Hematopoietic multipotent progenitor cell treated with erythropoietin and hydrocortisone succinate and interleukin-3 and kit ligand, for 4 days (in vitro differentiated cells): ENCODE measurements at regions not wholly inside any gene's neighbourhood (a gene's known extent, or its start where the extent isn't known, plus 50 kb on each side); places are given as distances from the start of the nearest gene placed in this dataset.
"Not testable (repeated sequence)": the region's sequence is repeated elsewhere in the genome, so short reads cannot be mapped to it uniquely, and the experiment has no call there.

Experiments used
- DNase-seq: peaks from one replicate; pipeline ENCODE4 v3.0.0-alpha.2; 2015

- DNase-seq, result peak; percentile 54
Measured at GRCh38 chr14:23694949-23695663, 58.9 kb downstream of the DHRS2 start.

DNA sequence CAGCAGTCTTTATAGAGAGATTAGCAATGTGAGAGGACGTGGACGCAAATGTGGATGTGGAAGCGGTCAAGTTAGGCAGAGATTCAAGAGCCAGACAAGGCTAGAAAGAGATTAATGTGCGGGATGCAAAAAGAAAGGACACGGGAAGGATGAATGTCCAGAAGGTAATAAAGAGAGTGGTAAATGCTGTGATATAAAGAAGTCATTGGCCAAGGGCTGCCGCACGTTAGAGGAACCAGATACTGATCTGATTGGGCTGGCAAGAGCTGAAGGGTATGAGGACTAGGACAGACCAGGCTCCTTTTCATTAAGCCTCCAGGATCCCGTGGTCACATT lies 59.5 kb downstream of the DHRS2 start:
- DNase-seq, result no peak

DNA sequence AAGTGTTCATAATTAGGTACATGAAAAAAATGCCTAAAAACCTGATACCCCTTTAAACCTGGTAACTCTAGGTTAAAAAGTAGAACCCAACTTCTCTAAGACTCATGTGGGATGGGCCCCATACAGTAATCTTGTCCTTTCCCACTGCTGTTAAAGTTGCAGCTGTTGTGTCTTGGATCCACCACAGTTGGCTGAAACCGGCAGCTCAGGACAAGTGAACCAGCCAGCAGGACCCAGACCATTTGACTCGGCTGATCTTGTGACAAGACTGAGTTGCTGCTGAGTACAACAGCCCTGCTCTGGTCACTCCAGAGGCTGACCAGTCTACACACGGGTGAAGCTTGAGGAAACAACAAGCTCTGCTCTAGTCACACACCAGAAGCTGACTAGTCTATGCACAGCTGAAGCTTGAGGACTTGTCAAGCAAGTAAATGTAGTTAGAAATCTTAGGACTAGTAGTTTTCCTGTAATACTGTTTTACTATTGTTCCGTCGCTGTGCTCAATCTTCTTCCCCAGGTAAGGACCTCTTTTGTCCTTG lies 60.6 kb downstream of the DHRS2 start:
- DNase-seq, result no peak

- DNase-seq, result peak; percentile 83
Measured at GRCh38 chr14:23697680-23698079, 61.5 kb downstream of the DHRS2 start.

DNA sequence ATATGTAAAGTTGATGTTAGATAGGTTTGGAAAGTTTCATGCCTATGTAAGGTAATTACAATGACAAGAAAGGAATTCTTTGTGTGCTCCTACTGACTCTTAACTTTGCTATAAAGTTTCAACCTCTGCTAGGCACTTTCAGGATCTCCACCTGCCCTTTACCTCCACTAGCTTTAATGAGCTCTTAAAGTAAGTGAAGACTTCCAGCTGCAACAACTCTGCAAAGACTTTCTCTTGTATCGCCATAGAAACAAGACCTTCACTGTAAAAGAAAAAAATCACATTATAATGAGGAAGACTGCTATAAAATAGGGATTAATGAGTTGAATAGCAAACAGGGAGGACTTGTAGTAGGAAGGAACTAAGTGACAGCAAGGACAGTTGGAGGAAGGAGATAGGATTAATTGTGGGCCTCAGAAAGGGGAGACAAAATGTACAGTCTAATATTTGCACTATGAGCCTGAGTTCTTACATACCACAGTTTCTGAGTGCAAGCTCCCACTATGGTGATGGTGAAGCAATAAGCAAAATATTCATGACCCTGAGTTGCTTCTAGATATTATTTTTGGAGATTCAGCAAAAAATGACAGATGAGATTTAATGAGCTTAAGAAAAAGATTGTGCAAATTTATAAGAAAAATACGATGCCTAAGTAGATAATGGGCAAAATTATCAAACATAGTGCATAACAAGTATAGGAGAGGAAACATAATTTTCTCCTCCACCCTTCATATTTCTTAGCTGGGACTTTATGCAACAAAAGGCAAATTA lies 66.7 kb downstream of the DHRS2 start:
- DNase-seq, result peak; percentile 15

GRCh38 chr14:23704890-23705289 lies 68.7 kb downstream of the DHRS2 start:
- peak; percentile 31 for DNase-seq

DNA sequence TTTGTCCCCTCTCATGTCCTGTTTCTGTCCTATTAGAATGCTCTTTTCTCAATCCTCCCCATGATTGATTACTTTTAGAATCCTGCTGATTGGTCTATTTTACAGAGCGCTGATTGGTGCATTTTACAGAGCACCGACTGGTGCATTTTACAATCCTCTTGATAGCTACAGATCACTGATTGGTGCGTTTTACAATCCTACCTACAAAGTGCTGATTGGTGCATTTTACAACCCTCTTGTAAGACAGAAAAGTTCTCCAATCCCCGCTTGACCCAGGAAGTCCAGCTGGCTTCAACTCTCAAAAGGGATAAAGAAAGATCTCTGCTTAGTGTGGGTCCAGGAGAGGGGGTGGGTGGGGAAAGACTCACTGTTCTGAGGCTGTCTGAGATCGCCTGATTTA lies 71.3 kb downstream of the DHRS2 start:
- no peak for DNase-seq

DNA sequence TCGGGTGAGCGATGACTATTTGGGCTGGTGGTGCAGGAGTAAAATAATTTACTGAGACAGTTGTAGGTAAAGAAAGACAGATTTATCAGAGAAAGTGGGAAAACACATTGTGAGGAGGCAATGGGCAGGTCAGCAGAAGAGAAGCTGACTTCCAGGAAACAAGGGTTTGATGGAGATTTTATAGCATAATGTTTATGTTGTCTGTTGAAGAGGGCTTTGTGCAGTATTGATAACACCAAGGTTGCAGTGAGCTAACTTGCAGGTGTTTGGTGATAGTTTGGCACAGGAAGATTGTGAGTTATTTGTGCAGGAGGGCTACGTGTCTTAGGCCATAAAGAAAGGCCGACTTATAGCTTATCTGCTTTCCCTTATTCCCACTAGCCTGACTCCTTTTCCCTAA lies 72.2 kb downstream of the DHRS2 start:
- DNase-seq, result no peak

GRCh38 chr14:23709923-23710322 lies 73.8 kb downstream of the DHRS2 start:
- DNase-seq, result no peak

DNA sequence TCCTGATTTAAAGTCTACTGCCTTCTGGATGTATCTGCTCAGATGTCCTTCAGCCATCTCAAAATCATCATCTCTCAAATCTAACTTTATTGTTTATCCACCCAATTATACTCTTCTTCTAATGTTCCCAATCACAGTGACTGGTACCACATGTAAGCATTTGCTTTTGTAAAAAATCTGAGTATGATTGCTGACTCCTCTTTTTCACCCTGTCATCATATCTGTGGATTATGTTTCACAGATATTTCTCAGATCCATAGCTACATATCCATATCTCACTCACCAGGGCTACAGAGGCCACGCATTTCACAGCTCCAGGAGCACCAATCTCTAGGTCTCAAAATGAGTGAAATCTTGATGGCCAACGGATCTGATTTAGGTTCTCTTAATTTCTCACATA lies 76.1 kb downstream of the DHRS2 start:
- no peak for DNase-seq

GRCh38 chr14:23719225-23719985 lies 83.2 kb downstream of the DHRS2 start:
- DNase-seq, result no peak

DNA sequence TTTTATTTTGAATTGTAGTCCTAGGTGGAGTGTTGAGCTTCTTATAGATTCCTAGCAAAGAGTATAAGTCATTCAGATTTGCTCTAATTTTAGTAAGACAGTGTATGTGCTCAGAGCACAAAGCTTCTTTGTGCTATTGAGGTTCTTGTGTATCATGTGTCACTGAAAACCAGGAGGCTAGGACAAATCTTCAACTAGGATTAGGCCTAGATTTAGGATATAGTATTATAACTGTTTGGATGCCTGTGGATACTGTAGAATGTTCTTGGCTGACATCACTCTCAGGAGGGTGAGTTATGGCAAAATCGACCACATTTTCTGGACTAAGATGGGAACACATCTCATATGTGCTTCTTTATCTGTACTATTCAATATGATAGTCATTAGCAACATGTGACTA lies 86.5 kb downstream of the DHRS2 start:
- DNase-seq, result no peak

DNA sequence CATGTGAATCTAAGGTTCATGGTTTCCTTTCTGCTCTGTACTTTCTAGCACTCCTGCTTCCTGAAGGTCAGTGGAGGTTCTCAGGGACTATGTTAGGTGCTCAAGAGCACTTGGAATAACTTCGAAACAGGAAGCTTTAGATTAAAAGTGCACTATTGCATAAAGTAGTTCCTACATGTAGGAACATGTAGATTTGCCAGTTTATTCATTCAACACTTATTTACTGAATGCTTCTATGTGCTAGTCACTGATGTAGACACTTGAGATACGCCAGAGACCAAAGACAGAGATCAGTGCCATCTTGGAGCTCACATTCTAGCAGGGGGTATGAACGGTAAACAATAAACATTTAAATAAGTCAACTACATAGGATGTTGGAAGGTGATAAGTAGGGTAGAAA lies 87.7 kb downstream of the DHRS2 start:
- no peak for DNase-seq

- DNase-seq, result no peak
Measured at GRCh38 chr14:23725528-23725927, 89.4 kb downstream of the DHRS2 start.

DNA sequence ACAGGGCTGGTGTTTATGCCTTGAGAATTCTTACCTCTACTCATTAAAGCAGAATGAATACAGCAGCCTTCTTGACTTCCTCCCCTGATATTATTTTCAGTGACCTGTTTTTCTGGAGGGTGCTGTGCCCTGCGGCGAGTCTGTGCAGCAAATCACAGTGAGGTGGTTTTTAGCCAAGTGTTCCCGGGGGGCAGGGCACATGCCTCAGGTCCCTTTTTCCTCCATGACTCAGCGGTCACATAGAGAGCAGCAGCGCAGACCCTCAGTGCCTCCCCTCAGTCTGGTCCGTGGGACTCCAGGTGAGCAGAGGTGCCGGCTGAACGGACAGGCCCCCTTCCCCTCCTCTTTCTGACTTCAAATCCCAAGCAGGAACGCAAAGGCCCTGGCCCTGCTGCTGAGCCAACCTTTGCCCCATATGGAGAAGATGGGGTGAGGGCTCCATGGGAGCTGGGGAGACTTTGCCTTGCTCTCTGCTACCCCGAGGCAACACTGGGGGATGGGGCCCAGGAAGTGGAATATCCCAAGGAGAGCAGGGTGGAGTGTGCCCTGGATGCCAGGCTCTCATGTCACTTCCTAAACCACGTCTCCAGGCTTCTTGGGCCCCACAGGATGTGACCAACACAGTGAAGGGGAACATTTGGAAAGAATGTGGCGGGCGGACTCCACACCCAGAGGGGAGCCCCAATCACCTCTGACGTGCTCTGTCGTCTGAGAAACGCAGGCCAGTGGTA lies 90.0 kb downstream of the DHRS2 start:
- no peak for DNase-seq

DNA sequence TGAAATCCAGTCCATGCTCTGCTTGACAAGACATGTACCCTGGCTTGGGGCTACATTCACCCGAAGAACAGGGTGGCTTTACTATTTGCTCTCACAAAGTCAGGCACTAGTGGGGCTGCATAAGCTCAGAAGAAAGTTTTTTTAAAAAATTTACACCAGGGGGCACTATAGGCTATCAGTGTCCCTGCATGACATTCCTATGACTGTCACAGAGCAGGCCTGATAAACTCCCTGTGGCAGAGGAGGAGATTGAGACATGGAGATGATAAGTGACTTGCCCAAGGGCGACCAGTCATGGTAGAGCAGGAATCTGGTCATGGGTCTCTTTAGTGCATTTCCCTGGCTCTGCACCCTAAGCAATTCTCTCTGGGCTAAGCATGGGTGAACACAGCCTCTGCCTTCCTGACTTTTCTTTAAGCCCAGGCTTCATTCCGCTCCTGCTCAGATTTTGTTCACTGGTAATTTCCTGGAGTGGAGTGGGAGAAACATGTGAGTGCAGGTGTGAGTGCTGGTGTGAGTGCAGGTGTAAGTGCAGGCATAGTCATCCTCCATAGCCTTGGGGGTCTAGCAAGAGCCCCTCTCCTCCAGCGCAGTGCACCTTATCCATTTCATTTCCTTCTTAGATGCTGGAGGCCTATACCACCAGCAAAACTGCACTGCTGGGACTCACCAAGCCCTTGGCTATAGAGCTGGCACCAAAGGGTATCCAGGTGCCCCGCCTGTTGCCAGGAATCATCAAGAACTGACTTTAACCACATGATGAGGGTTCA lies 91.6 kb downstream of the DHRS2 start:
- peak; percentile 79 for DNase-seq

GRCh38 chr14:23728791-23729190 lies 92.6 kb downstream of the DHRS2 start:
- no peak for DNase-seq

DNA sequence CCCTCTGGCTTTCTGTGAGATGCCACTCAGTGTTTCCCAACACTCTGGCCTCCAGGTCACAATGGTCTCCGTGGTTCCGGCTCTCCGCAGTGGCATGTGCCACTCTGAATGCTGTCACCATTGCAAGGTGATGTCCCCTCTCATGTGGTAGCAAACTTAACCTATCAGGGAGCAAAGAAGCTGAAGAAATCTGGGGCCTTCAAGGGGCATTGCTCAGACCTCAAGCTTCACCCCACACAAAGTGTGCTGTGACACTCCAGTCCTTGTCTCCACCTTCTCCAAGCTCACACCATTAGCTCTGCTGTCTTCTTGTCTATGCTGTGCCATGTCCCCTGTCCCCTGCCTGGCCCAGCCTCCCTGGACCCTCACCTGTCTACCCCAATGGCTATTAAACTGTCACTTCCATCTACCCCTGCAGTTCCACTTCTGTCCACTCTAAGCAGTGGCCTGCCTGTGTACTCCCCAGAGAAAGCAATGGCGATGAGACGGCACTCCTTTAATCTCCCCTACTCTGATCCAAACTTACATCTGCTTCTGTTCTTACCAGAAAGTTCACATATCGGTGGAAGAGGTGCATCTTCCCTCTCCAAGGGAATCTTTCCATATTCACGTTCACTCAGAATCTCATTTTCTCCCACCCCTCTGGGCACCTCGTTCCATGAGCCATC lies 93.7 kb downstream of the DHRS2 start:
- peak; percentile 25 for DNase-seq

GRCh38 chr14:23735394-23735793 lies 99.2 kb downstream of the DHRS2 start:
- no peak for DNase-seq

DNA sequence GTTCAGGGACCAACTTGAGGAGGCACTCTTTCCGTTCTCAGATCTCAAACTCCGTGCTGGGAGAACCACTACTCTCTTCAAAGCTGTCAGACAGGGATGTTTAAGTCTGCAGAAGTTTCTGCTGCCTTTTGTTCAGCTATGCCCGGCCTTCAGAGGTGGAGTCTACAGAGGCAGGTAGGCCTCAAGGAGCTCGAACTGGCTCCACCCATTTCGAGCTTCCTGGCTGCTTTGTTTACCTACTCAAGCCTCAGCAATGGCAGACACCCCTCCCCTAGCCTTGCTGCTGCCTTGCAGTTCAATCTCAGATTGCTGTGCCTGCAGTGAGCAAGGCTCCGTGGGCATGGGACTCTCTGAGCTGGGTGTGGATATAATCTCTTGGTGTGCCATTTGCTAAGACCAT lies 108.2 kb downstream of the DHRS2 start:
- not testable (repeated sequence) for DNase-seq

DNA sequence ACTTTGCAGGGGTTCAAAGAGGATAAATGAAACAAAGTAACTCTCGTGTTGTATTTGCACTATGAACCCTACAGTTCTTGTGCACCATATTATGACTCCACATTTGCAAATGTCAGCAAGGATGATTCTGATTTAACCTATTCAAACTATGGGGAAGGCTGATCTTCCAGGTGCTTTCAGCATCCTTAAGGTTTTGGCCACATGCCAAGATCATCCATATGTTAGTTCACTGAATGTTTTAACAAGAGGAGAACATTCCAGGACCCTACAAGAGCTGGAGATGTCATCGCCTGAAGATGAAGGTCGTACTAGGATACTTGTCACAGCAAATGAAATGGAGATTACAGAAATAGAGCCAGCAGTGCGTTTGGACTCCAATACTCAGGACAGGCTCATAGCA lies 114.2 kb downstream of the DHRS2 start:
- DNase-seq, result no peak

- DNase-seq, result no peak
Measured at GRCh38 chr14:23751616-23752015, 115.5 kb downstream of the DHRS2 start.
